Memory B cell (primary cell): ENCODE measurements at regions not wholly inside any gene's neighbourhood (a gene's known extent, or its start where the extent isn't known, plus 50 kb on each side); places are given as distances from the start of the nearest gene placed in this dataset.
"Not testable (repeated sequence)": the region's sequence is repeated elsewhere in the genome, so short reads cannot be mapped to it uniquely, and the experiment has no call there.

Experiments used
- ATAC-seq: fragments of 150-1000 bp; cut with Tn5 transposase; 2 replicates; pipeline ENCODE4 v1.10.0; 2021; ENCODE audit warnings: low read depth, mild to moderate bottlenecking, moderate library complexity
- DNase-seq, 2 donors: peaks; one replicate each; pipeline ENCODE4 v3.0.0; 2022; ENCODE audit warnings: low spot score in 2 of 2
- H3K27ac Mint-ChIP-seq: one replicate; pipeline ENCODE4 v1.8.0; 2022; ENCODE audit warnings: mild to moderate bottlenecking, moderate library complexity, mixed read lengths
- H3K27me3 Mint-ChIP-seq: one replicate; pipeline ENCODE4 v1.8.0; 2022; ENCODE audit warnings: mixed read lengths
- H3K36me3 Mint-ChIP-seq: one replicate; pipeline ENCODE4 v1.8.0; 2022; ENCODE audit warnings: mild to moderate bottlenecking, mixed read lengths
- H3K4me1 Mint-ChIP-seq: one replicate; pipeline ENCODE4 v1.8.0; 2022; ENCODE audit warnings: mixed read lengths
- H3K4me3 Mint-ChIP-seq: one replicate; pipeline ENCODE4 v1.8.0; 2022; ENCODE audit warnings: mild to moderate bottlenecking, moderate library complexity, mixed read lengths
- H3K9me3 Mint-ChIP-seq: one replicate; pipeline ENCODE4 v1.8.0; 2022; ENCODE audit warnings: mixed read lengths

GRCh38 chr1:213783893-213784292 is 203.9 kb upstream of the PROX1 start:
- Mint-ChIP-seq H3K4me3 (no peak overlapping the region), H3K27me3 (peaks cover 2% of the 10 kb centered on the region), H3K27ac (no peak overlapping the region), H3K9me3 (peaks cover 4% of the 10 kb centered on the region), H3K36me3 (no peaks in the 10 kb centered on the region), H3K4me1 (no peaks in the 10 kb centered on the region)
- no peak for ATAC-seq
- no peak for DNase-seq

DNA sequence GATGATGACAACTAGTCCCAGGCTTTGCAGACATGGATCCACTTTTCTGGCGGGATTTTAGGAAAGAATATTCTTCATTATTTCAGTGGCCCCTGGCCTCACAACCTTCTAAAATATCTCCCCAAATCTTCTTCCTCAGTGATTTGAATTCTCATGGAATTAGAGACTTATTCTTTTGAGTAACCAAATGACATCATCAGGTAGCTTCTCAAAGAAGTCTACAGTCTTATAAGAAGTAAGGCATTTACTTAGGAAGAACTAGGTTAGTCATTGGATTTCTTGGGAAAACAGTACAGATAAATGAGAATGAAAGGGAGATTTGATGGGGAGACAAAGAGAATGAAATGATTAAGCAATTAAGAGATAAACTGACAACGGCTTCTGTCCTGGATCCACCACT is 201.1 kb upstream of the PROX1 start:
- no peaks in the 10 kb centered on the region for H3K4me1 Mint-ChIP-seq
- DNase-seq, result no peak
- H3K27me3 Mint-ChIP-seq, result peaks cover 2% of the 10 kb centered on the region
- ATAC-seq, result no peak
- H3K4me3 Mint-ChIP-seq, result no peak overlapping the region
- no peaks in the 10 kb centered on the region for H3K36me3 Mint-ChIP-seq
- no peak overlapping the region for H3K27ac Mint-ChIP-seq
- H3K9me3 Mint-ChIP-seq, result peaks cover 7% of the 10 kb centered on the region

- ATAC-seq, result no peak
- Mint-ChIP-seq H3K9me3 (peaks cover 5% of the 10 kb centered on the region), H3K36me3 (no peaks in the 10 kb centered on the region)
These were observed 197.2 kb upstream of the PROX1 start for GRCh38 chr1:213790565-213790964.

GRCh38 chr1:213793482-213794067 is 194.2 kb upstream of the PROX1 start:
- no peaks in the 10 kb centered on the region for H3K4me1 Mint-ChIP-seq
- H3K4me3 Mint-ChIP-seq, result no peak overlapping the region
- peaks cover 2% of the 10 kb centered on the region for H3K27me3 Mint-ChIP-seq
- ATAC-seq (no peak), DNase-seq (no peak)
- H3K36me3 Mint-ChIP-seq, result no peaks in the 10 kb centered on the region
- H3K9me3 Mint-ChIP-seq, result peaks cover 3% of the 10 kb centered on the region
- no peak overlapping the region for H3K27ac Mint-ChIP-seq

More at GRCh38 chr1:213790565-213790964, 197.2 kb upstream of the PROX1 start:
- Mint-ChIP-seq H3K27ac (no peak overlapping the region), H3K4me3 (no peak overlapping the region), H3K4me1 (no peaks in the 10 kb centered on the region), H3K27me3 (no peaks in the 10 kb centered on the region)
- DNase-seq, result no peak

GRCh38 chr1:213796525-213796924 is 191.2 kb upstream of the PROX1 start:
- Mint-ChIP-seq H3K4me1 (no peaks in the 10 kb centered on the region), H3K27ac (no peak overlapping the region), H3K27me3 (peaks cover 5% of the 10 kb centered on the region), H3K36me3 (no peaks in the 10 kb centered on the region), H3K9me3 (peaks cover 4% of the 10 kb centered on the region), H3K4me3 (no peak overlapping the region)
- DNase-seq (no peak), ATAC-seq (no peak)

DNA sequence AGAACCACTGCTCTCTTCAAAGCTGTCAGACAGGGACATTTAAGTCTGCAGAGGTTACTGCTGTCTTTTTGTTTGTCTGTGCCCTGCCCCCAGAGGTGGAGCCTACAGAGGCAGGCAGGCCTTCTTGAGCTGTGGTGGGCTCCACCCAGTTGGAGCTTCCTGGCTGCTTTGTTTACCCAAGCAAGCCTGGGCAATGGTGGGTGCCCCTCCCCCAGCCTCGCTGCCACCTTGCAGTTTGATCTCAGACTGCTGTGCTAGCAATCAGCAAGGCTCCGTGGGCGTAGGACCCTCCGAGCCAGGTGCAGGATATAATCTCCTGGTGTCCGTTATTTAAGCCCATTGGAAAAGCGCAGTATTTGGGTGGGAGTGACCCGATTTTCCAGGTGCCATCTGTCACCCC is 179.5 kb upstream of the PROX1 start:
- not testable (repeated sequence) for H3K27ac Mint-ChIP-seq, H3K27me3 Mint-ChIP-seq

GRCh38 chr1:213817156-213817555 is 170.6 kb upstream of the PROX1 start:
- DNase-seq, result no peak
- Mint-ChIP-seq H3K4me3 (no peak overlapping the region), H3K27me3 (no peaks in the 10 kb centered on the region), H3K4me1 (no peaks in the 10 kb centered on the region), H3K9me3 (no peaks in the 10 kb centered on the region), H3K27ac (no peak overlapping the region), H3K36me3 (no peaks in the 10 kb centered on the region)
- ATAC-seq, result no peak

More for the DNA sequence above, 179.5 kb upstream of the PROX1 start:
- not testable (repeated sequence) for DNase-seq, ATAC-seq, H3K4me1 Mint-ChIP-seq, H3K36me3 Mint-ChIP-seq, H3K9me3 Mint-ChIP-seq, H3K4me3 Mint-ChIP-seq

DNA sequence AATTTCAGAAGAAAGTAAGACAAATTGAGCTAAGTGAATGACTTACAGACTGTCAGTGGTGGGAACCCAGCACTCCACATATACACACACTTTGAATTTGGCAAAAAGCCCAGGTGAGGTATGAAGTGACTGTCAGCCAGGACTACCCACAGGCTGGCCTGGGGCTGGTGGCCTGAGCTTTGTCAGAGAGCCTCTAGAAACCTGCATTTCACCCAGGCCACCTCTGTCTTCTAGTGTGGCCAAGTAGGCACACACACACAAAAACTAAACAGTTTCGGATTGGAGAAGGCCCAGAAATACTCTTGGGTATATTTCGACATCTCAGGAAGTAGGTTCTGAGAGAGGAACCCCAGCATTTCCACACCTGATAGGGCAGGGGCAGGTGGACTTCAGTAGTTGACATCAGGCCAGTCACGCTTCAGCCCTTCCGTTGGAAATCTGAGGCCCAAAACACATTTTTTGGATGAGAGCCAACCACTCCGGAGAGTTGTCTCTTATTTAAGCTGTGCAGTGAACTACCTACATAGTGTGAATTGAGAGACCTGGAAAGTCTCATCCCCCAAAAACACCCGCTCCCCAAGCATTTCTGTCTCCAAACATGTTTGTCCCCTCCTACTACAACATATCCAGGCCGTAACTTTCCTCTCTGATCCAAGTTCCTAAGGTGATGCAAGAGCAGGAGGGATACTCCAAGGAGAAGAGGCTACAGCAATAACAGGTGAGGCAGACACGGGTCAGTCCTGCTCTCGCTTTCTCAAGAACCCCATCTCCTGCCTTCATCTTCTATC is 167.2 kb upstream of the PROX1 start:
- Mint-ChIP-seq H3K4me1 (no peaks in the 10 kb centered on the region), H3K9me3 (no peaks in the 10 kb centered on the region), H3K36me3 (no peaks in the 10 kb centered on the region), H3K4me3 (no peak overlapping the region), H3K27me3 (no peaks in the 10 kb centered on the region), H3K27ac (no peak overlapping the region)
- DNase-seq, result no peak
- ATAC-seq, result no peak

DNA sequence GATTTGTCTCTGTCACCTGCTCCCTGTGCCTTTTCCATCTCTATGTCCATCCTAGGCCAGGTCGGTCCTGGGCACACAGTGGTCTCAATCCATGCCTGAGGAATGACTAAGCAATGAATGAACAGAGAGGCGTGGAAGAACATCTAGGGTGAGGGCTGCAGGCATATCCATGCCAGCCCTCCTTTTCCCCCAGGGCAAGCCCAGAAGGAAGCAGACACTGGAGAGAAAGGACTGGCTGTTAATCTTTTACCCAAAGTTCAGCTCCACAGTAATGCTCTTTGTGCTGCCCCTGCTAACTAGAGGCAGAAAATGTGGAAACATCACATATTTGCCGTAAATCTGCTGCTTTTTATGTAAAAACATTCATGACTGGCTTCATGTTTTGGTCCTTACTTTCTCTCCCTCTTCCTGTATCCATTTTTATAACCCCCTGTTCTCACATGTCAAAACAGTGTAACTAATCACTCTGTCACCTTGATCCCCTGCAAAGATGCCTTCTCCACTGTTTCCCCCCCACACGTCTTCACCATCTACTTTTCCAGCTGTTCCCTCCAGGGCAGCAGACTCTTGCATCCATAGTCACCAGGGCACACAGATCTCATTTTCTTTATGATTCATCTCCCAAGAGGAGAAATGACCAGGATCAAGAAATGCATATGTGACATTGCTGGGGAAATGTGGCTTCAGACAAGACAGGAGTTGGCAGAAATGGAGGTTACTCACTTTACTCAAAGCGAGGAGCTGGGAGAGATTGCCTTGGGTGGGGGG is 166.4 kb upstream of the PROX1 start:
- no peaks in the 10 kb centered on the region for H3K27me3 Mint-ChIP-seq
- DNase-seq, result no peak
- no peaks in the 10 kb centered on the region for H3K9me3 Mint-ChIP-seq
- no peaks in the 10 kb centered on the region for H3K4me1 Mint-ChIP-seq
- H3K36me3 Mint-ChIP-seq, result no peaks in the 10 kb centered on the region
- H3K4me3 Mint-ChIP-seq, result no peak overlapping the region
- ATAC-seq, result no peak
- no peak overlapping the region for H3K27ac Mint-ChIP-seq

- Mint-ChIP-seq H3K27ac (no peak overlapping the region), H3K36me3 (no peaks in the 10 kb centered on the region), H3K27me3 (no peaks in the 10 kb centered on the region), H3K9me3 (no peaks in the 10 kb centered on the region), H3K4me3 (no peak overlapping the region), H3K4me1 (no peaks in the 10 kb centered on the region)
- ATAC-seq, result no peak
- no peak for DNase-seq
These were observed 165.8 kb upstream of the PROX1 start for GRCh38 chr1:213821943-213822334.

GRCh38 chr1:213826891-213827290 is 160.9 kb upstream of the PROX1 start:
- Mint-ChIP-seq H3K9me3 (peaks cover 3% of the 10 kb centered on the region), H3K4me3 (no peak overlapping the region), H3K27ac (no peak overlapping the region), H3K4me1 (no peaks in the 10 kb centered on the region), H3K36me3 (no peaks in the 10 kb centered on the region), H3K27me3 (no peaks in the 10 kb centered on the region)
- DNase-seq, result no peak
- no peak for ATAC-seq

DNA sequence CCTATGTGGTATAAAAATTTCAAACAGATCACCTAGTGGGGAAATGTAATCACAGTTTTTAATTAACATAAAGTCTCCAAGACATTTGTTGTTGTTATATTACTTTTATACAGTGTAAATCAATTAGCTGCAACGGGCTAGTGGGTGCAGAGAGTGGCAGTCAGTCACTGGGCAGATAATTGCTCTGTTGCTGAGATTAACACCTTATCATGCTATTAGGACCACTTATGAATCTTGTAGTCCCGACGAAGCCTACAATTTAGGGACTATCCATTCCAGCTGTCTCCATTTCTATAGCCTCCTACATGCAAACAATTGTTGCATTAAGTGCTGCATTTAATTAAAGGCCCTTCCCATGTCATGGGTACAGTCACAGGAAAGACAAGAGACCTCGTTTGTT is 158.9 kb upstream of the PROX1 start:
- H3K4me3 Mint-ChIP-seq, result no peak overlapping the region
- H3K27me3 Mint-ChIP-seq, result peaks cover 2% of the 10 kb centered on the region
- H3K4me1 Mint-ChIP-seq, result no peaks in the 10 kb centered on the region
- DNase-seq, result no peak
- no peak for ATAC-seq
- H3K36me3 Mint-ChIP-seq, result no peaks in the 10 kb centered on the region
- peaks cover 3% of the 10 kb centered on the region for H3K9me3 Mint-ChIP-seq
- no peak overlapping the region for H3K27ac Mint-ChIP-seq

DNA sequence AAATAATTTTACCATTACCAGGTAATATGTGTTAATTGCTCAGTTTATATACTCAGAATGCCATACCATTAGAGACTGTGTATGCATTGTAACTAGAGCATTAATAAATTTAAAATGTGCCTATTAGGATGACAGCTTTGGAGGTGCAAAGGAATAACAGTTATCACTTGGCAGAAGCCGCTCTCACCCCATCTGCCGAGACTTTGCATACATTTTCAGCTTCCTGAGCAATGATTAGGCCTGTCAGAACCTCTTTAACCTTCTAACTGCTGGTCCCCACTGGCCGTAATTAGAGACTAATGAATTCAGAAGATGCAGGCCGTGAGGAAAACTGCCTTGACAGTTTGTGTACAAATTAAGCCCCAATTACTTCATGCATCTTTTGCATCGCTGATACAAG is 158.0 kb upstream of the PROX1 start:
- no peaks in the 10 kb centered on the region for H3K4me1 Mint-ChIP-seq
- ATAC-seq (no peak), DNase-seq (no peak)
- H3K27me3 Mint-ChIP-seq, result peaks cover 2% of the 10 kb centered on the region
- no peak overlapping the region for H3K27ac Mint-ChIP-seq
- peaks cover 3% of the 10 kb centered on the region for H3K9me3 Mint-ChIP-seq
- no peak overlapping the region for H3K4me3 Mint-ChIP-seq
- H3K36me3 Mint-ChIP-seq, result no peaks in the 10 kb centered on the region

DNA sequence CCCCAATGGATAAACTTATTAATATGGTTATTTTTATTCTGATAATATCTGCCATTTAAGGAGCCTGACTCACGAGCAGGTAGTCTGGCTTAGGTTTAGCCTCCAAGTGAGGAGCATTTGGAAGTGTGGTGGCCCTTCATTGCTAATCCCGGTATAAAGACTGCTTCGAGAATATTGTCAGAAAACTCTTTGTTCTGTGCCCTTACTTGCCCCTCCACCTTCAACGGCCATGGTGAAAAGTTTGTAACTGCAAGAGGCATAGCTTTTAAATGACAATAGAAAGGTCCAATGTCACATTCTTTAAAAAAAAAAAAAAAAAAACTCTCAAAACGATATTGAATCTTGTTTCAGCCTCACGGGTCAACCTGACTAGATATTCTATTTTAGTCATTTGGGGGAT is 157.4 kb upstream of the PROX1 start:
- Mint-ChIP-seq H3K27me3 (peaks cover 2% of the 10 kb centered on the region), H3K4me1 (no peaks in the 10 kb centered on the region), H3K4me3 (no peak overlapping the region), H3K9me3 (peaks cover 3% of the 10 kb centered on the region), H3K27ac (no peak overlapping the region), H3K36me3 (no peaks in the 10 kb centered on the region)
- ATAC-seq (no peak), DNase-seq (no peak)
